ENCODE measurements at regions not wholly inside any gene's neighbourhood (a gene's known extent, or its start where the extent isn't known, plus 50 kb on each side); places are given as distances from the start of the nearest gene placed in this dataset.

GRCh38 chr16:86297866-86298757, 212.2 kb upstream of the FOXF1 start:
- no peak for TF ChIP-seq TAF1 (IDR thresholded peaks at IDR 0.05; ENCODE audit: borderline replicate concordance, low read depth, low read length)
- TF ChIP-seq POLR2AphosphoS5 (IDR thresholded peaks at IDR 0.05; ENCODE audit: low read depth, low read length): no peak
- TF ChIP-seq POLR2A (IDR thresholded peaks at IDR 0.05; ENCODE audit: low read depth, low read length): no peak
- no peak for DNase-seq (ENCODE audit: insufficient read length)
- no peak for FAIRE-seq

- TF ChIP-seq TAF1 (IDR thresholded peaks at IDR 0.05; ENCODE audit: borderline replicate concordance, low read depth, low read length): no peak
- no peak for TF ChIP-seq POLR2A (IDR thresholded peaks at IDR 0.05; ENCODE audit: low read depth, low read length)
- no peak for TF ChIP-seq POLR2AphosphoS5 (IDR thresholded peaks at IDR 0.05; ENCODE audit: low read depth, low read length)
- no peak for DNase-seq (ENCODE audit: insufficient read length)
- no peak for FAIRE-seq
These were observed 211.6 kb upstream of the FOXF1 start for GRCh38 chr16:86298758-86299134.

DNA sequence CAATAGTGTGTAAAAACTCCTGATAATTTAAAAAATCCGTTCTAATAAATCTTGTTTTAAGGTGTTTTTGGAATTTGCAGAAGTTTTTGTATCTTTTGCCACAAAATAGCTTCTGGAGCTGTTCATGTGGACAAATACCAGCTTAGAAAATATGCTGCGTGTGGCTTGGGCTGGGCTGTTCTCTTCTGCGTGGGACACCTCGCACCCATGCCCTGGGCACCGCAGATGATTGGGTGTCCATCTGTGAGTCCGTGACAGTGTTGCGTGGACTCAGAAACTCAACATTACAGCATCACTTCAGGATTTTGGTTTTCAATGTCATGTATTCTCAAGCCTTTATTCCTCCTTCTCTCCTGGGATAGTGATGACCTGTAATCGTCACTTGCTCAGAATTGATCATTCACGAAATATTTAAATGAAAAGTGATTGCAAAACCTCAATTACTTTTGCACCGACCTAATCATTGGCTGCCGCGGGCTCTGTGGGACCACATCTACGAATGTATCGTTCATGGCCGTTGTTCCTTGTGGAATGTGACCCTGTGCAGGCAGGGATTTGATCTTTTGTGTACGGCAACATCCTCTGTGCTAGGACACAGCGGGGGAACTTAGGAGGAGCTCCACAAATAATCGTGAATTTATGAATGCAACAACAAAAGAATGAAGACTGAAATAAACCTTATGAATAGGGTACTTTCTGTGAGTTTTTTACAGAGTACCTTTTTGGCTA, 210.3 kb upstream of the FOXF1 start:
- TF ChIP-seq POLR2A (IDR thresholded peaks at IDR 0.05; ENCODE audit: low read depth, low read length) (no peak), TAF1 (IDR thresholded peaks at IDR 0.05; ENCODE audit: borderline replicate concordance, low read depth, low read length) (no peak)
- FAIRE-seq: no peak
- DNase-seq (ENCODE audit: insufficient read length): no peak

- no peak for TF ChIP-seq POLR2AphosphoS5 (IDR thresholded peaks at IDR 0.05; ENCODE audit: low read depth, low read length)
- no peak for TF ChIP-seq TAF1 (IDR thresholded peaks at IDR 0.05; ENCODE audit: borderline replicate concordance, low read depth, low read length)
- TF ChIP-seq POLR2A (IDR thresholded peaks at IDR 0.05; ENCODE audit: low read depth, low read length): no peak
- DNase-seq (ENCODE audit: insufficient read length) (no peak), FAIRE-seq (no peak)
These were observed 209.4 kb upstream of the FOXF1 start for GRCh38 chr16:86300746-86301481.

GRCh38 chr16:86302421-86303109, 207.8 kb upstream of the FOXF1 start:
- FAIRE-seq (no peak), DNase-seq (ENCODE audit: insufficient read length) (no peak)
- TF ChIP-seq TAF1 (IDR thresholded peaks at IDR 0.05; ENCODE audit: borderline replicate concordance, low read depth, low read length) (no peak), POLR2A (IDR thresholded peaks at IDR 0.05; ENCODE audit: low read depth, low read length) (no peak), POLR2AphosphoS5 (IDR thresholded peaks at IDR 0.05; ENCODE audit: low read depth, low read length) (no peak)

GRCh38 chr16:86303787-86304678, 206.3 kb upstream of the FOXF1 start:
- TF ChIP-seq POLR2AphosphoS5 (IDR thresholded peaks at IDR 0.05; ENCODE audit: low read depth, low read length): no peak
- no peak for TF ChIP-seq POLR2A (IDR thresholded peaks at IDR 0.05; ENCODE audit: low read depth, low read length)
- DNase-seq (ENCODE audit: insufficient read length): no peak
- no peak for FAIRE-seq

GRCh38 chr16:86304868-86305267, 205.5 kb upstream of the FOXF1 start:
- no peak for TF ChIP-seq TAF1 (IDR thresholded peaks at IDR 0.05; ENCODE audit: borderline replicate concordance, low read depth, low read length)
- TF ChIP-seq POLR2A (IDR thresholded peaks at IDR 0.05; ENCODE audit: low read depth, low read length): no peak
- no peak for TF ChIP-seq POLR2AphosphoS5 (IDR thresholded peaks at IDR 0.05; ENCODE audit: low read depth, low read length)
- DNase-seq (ENCODE audit: insufficient read length) (no peak), FAIRE-seq (no peak)

DNA sequence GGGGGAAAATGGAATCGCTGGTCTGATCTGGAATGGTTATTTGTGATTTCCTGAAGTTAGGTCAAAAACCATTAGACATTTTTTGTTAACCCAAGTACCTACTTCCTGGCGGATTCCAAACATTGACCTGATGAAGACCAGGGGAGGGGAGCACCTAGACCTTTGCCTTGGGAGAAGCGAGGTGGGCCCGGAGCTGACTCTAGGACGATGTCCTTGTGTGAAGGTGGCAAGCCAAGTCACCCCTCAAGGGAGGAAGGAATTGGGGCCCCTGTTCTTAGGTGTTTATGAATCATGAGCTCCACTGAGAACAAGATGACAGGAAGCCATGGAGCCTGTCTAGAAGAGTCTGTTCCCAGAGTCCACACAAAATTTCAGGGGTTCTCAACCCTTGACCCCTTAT, 204.9 kb upstream of the FOXF1 start:
- TF ChIP-seq POLR2A (IDR thresholded peaks at IDR 0.05; ENCODE audit: low read depth, low read length) (no peak), POLR2AphosphoS5 (IDR thresholded peaks at IDR 0.05; ENCODE audit: low read depth, low read length) (no peak), TAF1 (IDR thresholded peaks at IDR 0.05; ENCODE audit: borderline replicate concordance, low read depth, low read length) (no peak)
- FAIRE-seq (no peak), DNase-seq (ENCODE audit: insufficient read length) (no peak)

DNA sequence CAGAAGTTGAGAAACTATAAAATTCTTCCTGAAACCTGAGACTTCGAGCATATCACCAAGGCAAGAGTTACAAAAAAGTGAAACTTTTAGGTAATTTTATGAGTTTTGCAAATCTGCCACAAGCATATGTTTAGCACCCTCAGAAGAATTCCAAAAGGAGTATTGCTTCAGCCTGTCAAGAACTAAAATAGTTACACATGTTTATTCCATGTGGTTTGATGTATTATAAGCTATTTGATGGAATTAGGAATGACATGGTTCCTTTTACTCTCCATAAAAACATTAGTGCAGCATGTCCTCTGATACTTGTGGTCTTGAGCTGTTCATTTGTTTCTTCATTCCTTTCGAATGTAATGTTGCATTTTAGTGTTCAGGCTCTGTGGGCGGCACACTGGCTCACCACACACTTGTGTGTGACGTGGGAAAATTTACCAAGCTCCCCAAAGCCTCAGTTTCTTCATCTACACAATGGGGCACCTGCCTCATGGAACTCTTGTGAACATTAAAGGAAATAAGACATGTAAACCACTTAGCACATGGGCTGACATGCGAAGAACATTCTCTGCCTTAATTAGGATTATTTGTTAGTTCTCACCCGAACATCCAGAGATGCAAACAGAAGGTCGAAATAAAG, 204.2 kb upstream of the FOXF1 start:
- FAIRE-seq (no peak), DNase-seq (ENCODE audit: insufficient read length) (no peak)
- no peak for TF ChIP-seq TAF1 (IDR thresholded peaks at IDR 0.05; ENCODE audit: borderline replicate concordance, low read depth, low read length)
- TF ChIP-seq POLR2AphosphoS5 (IDR thresholded peaks at IDR 0.05; ENCODE audit: low read depth, low read length): no peak
- TF ChIP-seq POLR2A (IDR thresholded peaks at IDR 0.05; ENCODE audit: low read depth, low read length): no peak
